B cell (primary cell): ENCODE measurements at regions not wholly inside any gene's neighbourhood (a gene's known extent, or its start where the extent isn't known, plus 50 kb on each side); places are given as distances from the start of the nearest gene placed in this dataset.

Experiments
- ATAC-seq: fragments of 200-7000 bp; cut with Tn5 transposase; one replicate; pipeline ENCODE4 v1.10.0; 2021; ENCODE audit warnings: low read depth, mild to moderate bottlenecking, moderate number of reproducible peaks, moderate library complexity
- CTCF ChIA-PET: fragments of 350-600 bp; sonication (Branson Sonifier 250); formaldehyde crosslinking; loops from one replicate; lab custom pipeline; 2021; ENCODE audit warnings: antibody characterized with exemption, inconsistent platforms; lab: Charles Lee
- POLR2A ChIA-PET: fragments of 350-600 bp; sonication (Branson Sonifier 250); formaldehyde crosslinking; loops from one replicate; lab custom pipeline; 2021; ENCODE audit warnings: antibody characterized with exemption; lab: Charles Lee
- DNase-seq: peaks from one replicate; pipeline ENCODE4 v3.0.0; 2013
- H2AFZ ChIP-seq: 2 replicates; pipeline ENCODE4 v1.6.1; 2012; ENCODE audit warnings: mild to moderate bottlenecking, low read depth, low read length; ENCODE audit not compliant: insufficient read depth, poor library complexity, severe bottlenecking
- H3K27ac ChIP-seq, 2 donors: 1 replicate in 1 of 2; 2 replicates in 1 of 2; pipeline ENCODE4 v1.5.1; 2012 to 2013; ENCODE audit warnings: low read length in 2 of 2, mild to moderate bottlenecking in 2 of 2, moderate library complexity in 1 of 2
- H3K27me3 ChIP-seq, 4 experiments: fragments of 200-600 bp in 1 of 4; sonication (generic) in 1 of 4; replicated peaks in 1 of 4; 1 replicate in 2 of 4; 2 replicates in 2 of 4; pipeline versions ENCODE4 v1.6.1 to v1.7.0; 2013 to 2016; ENCODE audit warnings: low read length in 3 of 4, mild to moderate bottlenecking in 2 of 4, mixed read lengths in 1 of 4, moderate library complexity in 1 of 4; ENCODE audit not compliant: insufficient read depth in 4 of 4, control insufficient read depth in 3 of 4; ENCODE audit errors: control extremely low read depth in 1 of 4
- H3K36me3 ChIP-seq, 2 experiments: replicated peaks in 1 of 2; 1 replicate in 1 of 2; 2 replicates in 1 of 2; pipeline versions ENCODE4 v1.6.1 to v1.7.1; 2013; ENCODE audit warnings: low read length in 1 of 2; ENCODE audit not compliant: insufficient read depth in 2 of 2, control insufficient read depth in 1 of 2; ENCODE audit errors: control extremely low read depth in 1 of 2, extremely low read depth in 1 of 2
- H3K4me1 ChIP-seq, 2 donors: fragments of 200-600 bp in 1 of 2; sonication (generic) in 1 of 2; 1 replicate in 1 of 2; 2 replicates in 1 of 2; pipeline versions ENCODE4 v1.5.1 to v1.6.1; 2013 to 2017; ENCODE audit warnings: low read length in 2 of 2; ENCODE audit not compliant: control insufficient read depth in 2 of 2, insufficient read depth in 2 of 2
- H3K4me2 ChIP-seq: replicated peaks from 2 replicates; pipeline ENCODE3; 2012; ENCODE audit warnings: mild to moderate bottlenecking, low read depth, low read length; ENCODE audit not compliant: poor library complexity, severe bottlenecking
- H3K4me3 ChIP-seq, 5 experiments: fragments of 200-600 bp in 1 of 5; sonication (generic) in 1 of 5; 1 replicate in 3 of 5; 2 replicates in 2 of 5; pipeline versions ENCODE4 v1.5.1 to v1.7.0; 2011 to 2016; ENCODE audit warnings: low read length in 4 of 5, mild to moderate bottlenecking in 4 of 5, low read depth in 2 of 5, control low read depth in 1 of 5, moderate library complexity in 1 of 5; ENCODE audit not compliant: insufficient read depth in 1 of 5; ENCODE audit errors: control extremely low read depth in 1 of 5, extremely low read depth in 1 of 5
- H3K79me2 ChIP-seq: fragments of 200-600 bp; sonication (generic); one replicate; pipeline ENCODE4 v1.6.0; 2016; ENCODE audit warnings: low read length; ENCODE audit not compliant: control insufficient read depth, insufficient read depth
- H3K9ac ChIP-seq: fragments of 200-600 bp; sonication (generic); 2 replicates; pipeline ENCODE4 v1.6.1; 2017; ENCODE audit warnings: mild to moderate bottlenecking, low read length, moderate library complexity
- H3K9me3 ChIP-seq, 3 donors: one replicate each; pipeline versions ENCODE4 v1.6.1 to v1.7.1; 2013; ENCODE audit warnings: low read length in 2 of 3; ENCODE audit not compliant: control insufficient read depth in 2 of 3, insufficient read depth in 1 of 3; ENCODE audit errors: control extremely low read depth in 1 of 3
- H4K20me1 ChIP-seq: 2 replicates; pipeline ENCODE4 v1.6.0; 2012; ENCODE audit warnings: mild to moderate bottlenecking, low read length; ENCODE audit not compliant: insufficient read depth, control insufficient read depth, poor library complexity, severe bottlenecking
- H3K27ac Mint-ChIP-seq: one replicate; pipeline ENCODE4 v1.8.0; 2021; ENCODE audit warnings: mixed read lengths
- H3K27me3 Mint-ChIP-seq: one replicate; pipeline ENCODE4 v1.8.0; 2021; ENCODE audit warnings: mixed read lengths
- H3K4me1 Mint-ChIP-seq: one replicate; pipeline ENCODE4 v1.8.0; 2021; ENCODE audit warnings: mixed read lengths
- H3K4me3 Mint-ChIP-seq: one replicate; pipeline ENCODE4 v1.8.0; 2021; ENCODE audit warnings: mixed read lengths
- H3K9me3 Mint-ChIP-seq: one replicate; pipeline ENCODE4 v1.8.0; 2022; ENCODE audit warnings: mixed read lengths; ENCODE audit not compliant: insufficient read depth
- EZH2 ChIP-seq: IDR thresholded peaks from 2 replicates; pipeline ENCODE4 v1.6.1; 2012; ENCODE audit warnings: borderline replicate concordance, low read depth, mild to moderate bottlenecking, moderate library complexity, low read length; ENCODE audit not compliant: insufficient read depth, poor library complexity, severe bottlenecking
- WGBS: methylation state at CpG from one replicate; pipeline ENCODE4 v1.1.5; 2013; ENCODE audit warnings: missing lambda C conversion rate; ENCODE audit not compliant: insufficient coverage; 5-methylcytosine and 5-hydroxymethylcytosine counted together
- intact Hi-C: fragments of 100-400 bp; cut with micrococcal nuclease; formaldehyde crosslinking; loops from one replicate; pipeline ENCODE4 v1.10.0; 2022
- TF ChIP-seq, protein P1 (sequence below): fragments of 200-600 bp; IDR thresholded peaks from one replicate; pipeline ENCODE4 v1.8.0; 2022; ENCODE audit warnings: antibody characterized with exemption, mild to moderate bottlenecking

DNA sequence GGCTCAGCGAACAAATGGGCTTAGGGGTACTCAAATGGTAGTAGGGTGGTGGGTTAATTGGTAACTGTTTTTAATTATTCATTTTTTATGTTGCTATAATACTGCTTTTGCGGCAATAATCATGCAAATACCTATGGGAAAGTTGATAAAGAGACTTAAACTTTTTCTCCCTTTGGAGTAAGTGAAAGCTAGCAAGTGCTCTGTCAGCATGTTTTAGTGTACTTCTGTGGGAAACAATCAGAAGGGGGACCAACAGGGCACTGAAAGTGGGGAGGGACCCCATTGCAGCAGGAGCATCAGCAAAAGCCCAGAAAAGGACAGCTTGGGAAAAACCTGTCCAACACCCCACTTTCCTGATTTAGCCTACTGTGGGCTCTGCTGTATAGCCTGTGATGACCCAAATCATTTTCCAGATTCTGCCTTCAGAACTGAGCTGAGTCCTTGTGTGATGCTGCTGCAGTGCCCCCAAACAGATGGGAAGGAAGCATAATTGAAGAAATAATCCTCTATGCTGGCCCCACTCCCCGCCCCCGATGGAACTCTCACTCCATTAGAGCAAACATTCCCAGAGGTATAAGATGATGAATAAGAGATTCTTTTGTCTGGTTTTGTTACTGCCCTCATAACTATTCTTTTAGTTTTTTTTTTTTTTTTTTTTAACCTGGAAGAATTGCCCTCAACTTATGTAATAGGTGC lies 322.8 kb downstream of the CD83 start:
- no peak overlapping the region for H3K4me2 ChIP-seq
- Mint-ChIP-seq H3K4me1 (peaks cover 18% of the 10 kb centered on the region), H3K9me3 (no peaks in the 10 kb centered on the region), H3K27me3 (no peaks in the 10 kb centered on the region), H3K4me3 (no peak overlapping the region), H3K27ac (no peak overlapping the region)
- ChIA-PET CTCF (no interaction called here), POLR2A (no interaction called here)
- no peaks in the 10 kb centered on the region for H3K79me2 ChIP-seq
- TF ChIP-seq EZH2: no peak
- TF ChIP-seq, protein P1, sequence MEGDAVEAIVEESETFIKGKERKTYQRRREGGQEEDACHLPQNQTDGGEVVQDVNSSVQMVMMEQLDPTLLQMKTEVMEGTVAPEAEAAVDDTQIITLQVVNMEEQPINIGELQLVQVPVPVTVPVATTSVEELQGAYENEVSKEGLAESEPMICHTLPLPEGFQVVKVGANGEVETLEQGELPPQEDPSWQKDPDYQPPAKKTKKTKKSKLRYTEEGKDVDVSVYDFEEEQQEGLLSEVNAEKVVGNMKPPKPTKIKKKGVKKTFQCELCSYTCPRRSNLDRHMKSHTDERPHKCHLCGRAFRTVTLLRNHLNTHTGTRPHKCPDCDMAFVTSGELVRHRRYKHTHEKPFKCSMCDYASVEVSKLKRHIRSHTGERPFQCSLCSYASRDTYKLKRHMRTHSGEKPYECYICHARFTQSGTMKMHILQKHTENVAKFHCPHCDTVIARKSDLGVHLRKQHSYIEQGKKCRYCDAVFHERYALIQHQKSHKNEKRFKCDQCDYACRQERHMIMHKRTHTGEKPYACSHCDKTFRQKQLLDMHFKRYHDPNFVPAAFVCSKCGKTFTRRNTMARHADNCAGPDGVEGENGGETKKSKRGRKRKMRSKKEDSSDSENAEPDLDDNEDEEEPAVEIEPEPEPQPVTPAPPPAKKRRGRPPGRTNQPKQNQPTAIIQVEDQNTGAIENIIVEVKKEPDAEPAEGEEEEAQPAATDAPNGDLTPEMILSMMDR: no peak
- no peak overlapping the region for H3K9ac ChIP-seq
- no peaks in the 10 kb centered on the region for H3K9me3 ChIP-seq
- ATAC-seq (no peak), DNase-seq (no peak)
- H3K27me3 ChIP-seq: no peaks in the 10 kb centered on the region
- H3K4me1 ChIP-seq: peaks cover 5 to 14% of the 10 kb centered on the region in 2 donors
- no CpG with 5 or more reads among the region's 4 CpGs for WGBS
- no peaks in the 10 kb centered on the region for H4K20me1 ChIP-seq
- intact Hi-C loops: no loop called here
- no peak overlapping the region for H3K4me3 ChIP-seq
- no peak overlapping the region for H2AFZ ChIP-seq
- H3K36me3 ChIP-seq: no peaks in the 10 kb centered on the region
- H3K27ac ChIP-seq: no peak overlapping the region

DNA sequence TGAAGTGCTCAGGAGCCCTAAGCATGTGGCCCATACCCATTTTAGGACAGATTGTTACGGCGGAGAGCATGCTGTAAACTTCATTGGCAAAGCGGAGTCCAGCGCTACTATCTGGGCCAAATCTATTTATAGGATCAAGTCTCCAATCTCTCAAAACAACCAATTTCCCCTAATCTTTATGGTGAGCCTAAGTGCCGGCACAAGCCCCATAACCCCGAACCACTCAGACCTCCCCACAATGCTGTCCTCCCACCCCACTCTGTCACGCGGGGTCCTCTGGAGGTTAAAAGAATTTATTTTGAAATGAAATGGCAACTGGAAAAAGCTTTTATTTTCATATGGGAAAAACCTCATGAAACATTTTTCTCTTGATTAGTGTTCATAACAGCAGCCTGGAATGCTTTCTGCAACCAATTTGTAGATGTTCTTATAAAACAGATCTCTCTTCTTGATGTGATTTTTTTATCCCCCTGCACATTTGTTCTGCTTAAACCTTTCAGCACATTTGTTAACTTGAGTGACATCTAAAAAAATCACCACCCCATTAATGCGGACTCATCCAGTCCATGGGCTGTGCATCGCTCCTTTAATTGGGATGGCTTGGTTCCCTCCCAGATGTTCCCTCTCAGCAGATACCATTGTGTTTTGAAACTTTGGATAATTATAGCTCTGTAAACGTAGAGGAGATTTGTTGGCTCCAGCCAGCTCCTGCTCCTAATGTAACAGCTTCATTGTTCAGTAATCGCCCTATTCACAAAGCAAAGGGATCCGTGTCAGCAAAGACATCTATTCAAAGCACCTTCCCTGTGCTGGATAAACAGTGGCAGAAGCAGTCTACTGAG lies 323.6 kb downstream of the CD83 start:
- intact Hi-C loops: no loop called here
- Mint-ChIP-seq H3K4me1 (peaks cover 18% of the 10 kb centered on the region), H3K9me3 (no peaks in the 10 kb centered on the region), H3K27ac (no peak overlapping the region), H3K4me3 (no peak overlapping the region), H3K27me3 (no peaks in the 10 kb centered on the region)
- Histone ChIP-seq H3K4me3 (no peak overlapping the region), H4K20me1 (no peaks in the 10 kb centered on the region), H3K4me2 (no peak overlapping the region), H3K9me3 (no peaks in the 10 kb centered on the region), H3K27me3 (no peaks in the 10 kb centered on the region), H3K79me2 (no peaks in the 10 kb centered on the region), H2AFZ (no peak overlapping the region), H3K36me3 (no peaks in the 10 kb centered on the region), H3K27ac (no peak overlapping the region), H3K4me1 (peaks cover 5 to 14% of the 10 kb centered on the region in 2 donors), H3K9ac (no peak overlapping the region)
- 67% methylated on average over 6 of the region's 13 CpGs for WGBS
- DNase-seq (no peak), ATAC-seq (no peak)
- TF ChIP-seq, protein P1: no peak
- TF ChIP-seq EZH2: no peak
- ChIA-PET POLR2A (no interaction called here), CTCF (no interaction called here)
